ENCODE measurements at regions not wholly inside any gene's neighbourhood (a gene's known extent, or its start where the extent isn't known, plus 50 kb on each side); places are given as distances from the start of the nearest gene placed in this dataset.

GRCh38 chr5:28543473-28544098 lies 1505.2 kb upstream of the CDH9 start:
- Histone ChIP-seq H3K36me3 (no peaks in the 10 kb centered on the region), H3K4me1 (no peaks in the 10 kb centered on the region), H3K27me3 (no peaks in the 10 kb centered on the region), H3K27ac (replicated peaks in 1 of 4) (no peak overlapping the region), H3K9me3 (no peaks in the 10 kb centered on the region), H3K4me3 (no peak overlapping the region)
- no peak for DNase-seq (ENCODE audit: extremely low spot score)
- intact Hi-C loops (cut with DNase I), result no loop called here
- no peak for TF ChIP-seq POLR2A (IDR thresholded peaks at IDR 0.05; ENCODE audit: low read depth)
- TF ChIP-seq, protein P1, sequence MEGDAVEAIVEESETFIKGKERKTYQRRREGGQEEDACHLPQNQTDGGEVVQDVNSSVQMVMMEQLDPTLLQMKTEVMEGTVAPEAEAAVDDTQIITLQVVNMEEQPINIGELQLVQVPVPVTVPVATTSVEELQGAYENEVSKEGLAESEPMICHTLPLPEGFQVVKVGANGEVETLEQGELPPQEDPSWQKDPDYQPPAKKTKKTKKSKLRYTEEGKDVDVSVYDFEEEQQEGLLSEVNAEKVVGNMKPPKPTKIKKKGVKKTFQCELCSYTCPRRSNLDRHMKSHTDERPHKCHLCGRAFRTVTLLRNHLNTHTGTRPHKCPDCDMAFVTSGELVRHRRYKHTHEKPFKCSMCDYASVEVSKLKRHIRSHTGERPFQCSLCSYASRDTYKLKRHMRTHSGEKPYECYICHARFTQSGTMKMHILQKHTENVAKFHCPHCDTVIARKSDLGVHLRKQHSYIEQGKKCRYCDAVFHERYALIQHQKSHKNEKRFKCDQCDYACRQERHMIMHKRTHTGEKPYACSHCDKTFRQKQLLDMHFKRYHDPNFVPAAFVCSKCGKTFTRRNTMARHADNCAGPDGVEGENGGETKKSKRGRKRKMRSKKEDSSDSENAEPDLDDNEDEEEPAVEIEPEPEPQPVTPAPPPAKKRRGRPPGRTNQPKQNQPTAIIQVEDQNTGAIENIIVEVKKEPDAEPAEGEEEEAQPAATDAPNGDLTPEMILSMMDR (IDR thresholded peaks at IDR 0.05), result no peak

GRCh38 chr5:28542987-28543386 lies 1504.6 kb upstream of the CDH9 start:
- Histone ChIP-seq H3K27ac (replicated peaks in 1 of 4) (no peak overlapping the region), H3K4me1 (no peaks in the 10 kb centered on the region), H3K36me3 (no peaks in the 10 kb centered on the region), H3K4me3 (no peak overlapping the region), H3K27me3 (no peaks in the 10 kb centered on the region), H3K9me3 (no peaks in the 10 kb centered on the region)
- DNase-seq (ENCODE audit: extremely low spot score), result no peak
- TF ChIP-seq POLR2AphosphoS5 (IDR thresholded peaks at IDR 0.05) (no peak), POLR2A (IDR thresholded peaks at IDR 0.05; ENCODE audit: low read depth) (no peak), EP300 (IDR thresholded peaks at IDR 0.05) (no peak)
- TF ChIP-seq, protein P1 (IDR thresholded peaks at IDR 0.05), result no peak
- intact Hi-C loops (cut with DNase I), result no loop called here
- 56% methylated on average over 3 of the region's 3 CpGs for WGBS

- Histone ChIP-seq H3K4me3 (no peak overlapping the region), H3K27ac (replicated peaks in 1 of 4) (peak overlapping the region in 2 of 4 donors; percentile 54 to 55), H3K36me3 (no peaks in the 10 kb centered on the region), H3K4me1 (peaks cover 0 to 15% (median 2%) of the 10 kb centered on the region in 4 donors), H3K27me3 (no peaks in the 10 kb centered on the region), H3K9me3 (no peaks in the 10 kb centered on the region)
- intact Hi-C loops (cut with DNase I), result no loop called here
- no peak for DNase-seq (ENCODE audit: extremely low spot score)
- peak in 1 of 2 donors; percentile 23 for TF ChIP-seq POLR2AphosphoS5 (IDR thresholded peaks at IDR 0.05)
- TF ChIP-seq, protein P1 (IDR thresholded peaks at IDR 0.05), result no peak
- 62% methylated on average over 4 of the region's 4 CpGs for WGBS
Observed at GRCh38 chr5:28523888-28524635, 1485.7 kb upstream of the CDH9 start.

DNA sequence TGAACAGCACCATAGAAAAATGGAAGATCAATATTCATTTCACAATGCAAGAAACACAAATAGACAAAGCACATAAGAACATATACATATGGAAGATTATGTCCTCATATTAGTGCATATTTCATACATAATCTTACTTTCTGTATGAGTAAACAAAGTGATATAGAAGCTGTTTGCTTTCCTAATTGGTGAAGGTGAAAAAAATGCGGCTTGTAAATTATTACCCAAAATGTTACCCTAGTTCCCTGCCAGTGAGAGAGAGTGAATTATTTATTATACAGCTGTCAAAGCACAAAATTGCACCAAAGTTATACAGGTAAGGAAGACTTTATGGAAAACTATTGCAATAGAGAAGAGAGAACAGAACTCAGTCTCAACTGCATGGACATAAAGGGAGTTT lies 1485.0 kb upstream of the CDH9 start:
- Histone ChIP-seq H3K36me3 (no peaks in the 10 kb centered on the region), H3K4me1 (peaks cover 0 to 15% (median 2%) of the 10 kb centered on the region in 4 donors), H3K27ac (replicated peaks in 1 of 4) (peak overlapping the region in 2 of 4 donors; percentile 54 to 55), H3K27me3 (no peaks in the 10 kb centered on the region), H3K9me3 (no peaks in the 10 kb centered on the region), H3K4me3 (no peak overlapping the region)
- intact Hi-C loops (cut with DNase I), result no loop called here
- TF ChIP-seq POLR2A (IDR thresholded peaks at IDR 0.05; ENCODE audit: low read depth) (no peak), POLR2AphosphoS5 (IDR thresholded peaks at IDR 0.05) (no peak), EP300 (IDR thresholded peaks at IDR 0.05) (no peak)
- TF ChIP-seq, protein P1 (IDR thresholded peaks at IDR 0.05), result no peak
- no peak for DNase-seq (ENCODE audit: extremely low spot score)
- WGBS, result 81% methylated on average over 1 of the region's 1 CpG
